SK-N-SH (cell line): ENCODE measurements at regions not wholly inside any gene's neighbourhood (a gene's known extent, or its start where the extent isn't known, plus 50 kb on each side); places are given as distances from the start of the nearest gene placed in this dataset.
"Not testable (repeated sequence)": the region's sequence is repeated elsewhere in the genome, so short reads cannot be mapped to it uniquely, and the experiment has no call there.

Source experiments
- CTCF ChIA-PET: fragments of 300-600, 350-600 bp; formaldehyde crosslinking; extraction: SDS; loops from one replicate; lab custom pipeline; 2021; lab: Yijun Ruan, JAX
- POLR2A ChIA-PET: fragments of 350-600 bp; sonication (Branson Sonifier 250); formaldehyde crosslinking; extraction: SDS; loops from one replicate; lab custom pipeline; 2020; ENCODE audit warnings: antibody characterized with exemption, inconsistent platforms; lab: Yijun Ruan, JAX
- DNase-seq: peaks from one replicate; pipeline ENCODE4 v3.0.0; 2012
- H2AFZ ChIP-seq: fragments of 200-600 bp; sonication (generic); 2 replicates; pipeline ENCODE4 v1.8.1; 2016; ENCODE audit warnings: antibody characterized with exemption, mild to moderate bottlenecking, low read depth
- H3F3A ChIP-seq: fragments of 200-600 bp; sonication (generic); replicated peaks from 2 replicates; pipeline ENCODE3; 2016; ENCODE audit warnings: antibody characterized with exemption, mild to moderate bottlenecking; ENCODE audit not compliant: insufficient read depth
- H3K27ac ChIP-seq, 2 experiments: fragments of 200-500 bp in 1 of 2; fragments of 200-600 bp in 1 of 2; sonication (Bioruptor generic) in 1 of 2; sonication (generic), shearing (Covaris generic) in 1 of 2; 2 replicates each; pipeline versions ENCODE4 v1.5.1 to v1.6.1; 2014 to 2016; ENCODE audit warnings: low read depth in 2 of 2, inconsistent platforms in 1 of 2, low read length in 1 of 2, mild to moderate bottlenecking in 1 of 2, mixed read lengths in 1 of 2
- H3K27me3 ChIP-seq: fragments of 200-600 bp; sonication (generic), shearing (Covaris generic); 2 replicates; pipeline ENCODE4 v1.6.1; 2016; ENCODE audit warnings: mixed run types; ENCODE audit not compliant: insufficient read depth
- H3K36me3 ChIP-seq, 2 experiments: fragments of 200-500 bp in 1 of 2; fragments of 200-600 bp in 1 of 2; sonication (Bioruptor generic) in 1 of 2; sonication (generic) in 1 of 2; replicated peaks in 1 of 2; 2 replicates each; pipeline versions ENCODE3 to v1.5.1; 2014 to 2016; ENCODE audit warnings: low read length in 1 of 2, mild to moderate bottlenecking in 1 of 2; ENCODE audit not compliant: insufficient read depth in 2 of 2, control insufficient read depth in 1 of 2
- H3K4me1 ChIP-seq, 2 experiments: fragments of 200-500 bp in 1 of 2; fragments of 200-600 bp in 1 of 2; sonication (Bioruptor generic) in 1 of 2; sonication (generic), shearing (Covaris generic) in 1 of 2; 2 replicates each; pipeline versions ENCODE4 v1.5.1 to v1.6.1; 2014 to 2016; ENCODE audit warnings: low read depth in 1 of 2, low read length in 1 of 2, mixed run types in 1 of 2; ENCODE audit not compliant: insufficient read depth in 2 of 2, control insufficient read depth in 1 of 2
- H3K4me2 ChIP-seq: fragments of 200-600 bp; sonication (generic), shearing (Covaris generic); 2 replicates; pipeline ENCODE4 v1.6.1; 2017; ENCODE audit warnings: mixed run types
- H3K4me3 ChIP-seq, 2 experiments: fragments of 200-500 bp in 1 of 2; fragments of 200-600 bp in 1 of 2; sonication (Bioruptor generic) in 1 of 2; sonication (generic), shearing (Covaris generic) in 1 of 2; 2 replicates each; pipeline versions ENCODE4 v1.5.1 to v1.8.1; 2014 to 2016; ENCODE audit warnings: low read depth in 2 of 2, inconsistent platforms in 1 of 2, low read length in 1 of 2, mild to moderate bottlenecking in 1 of 2, mixed read lengths in 1 of 2, moderate library complexity in 1 of 2
- H3K79me2 ChIP-seq: fragments of 200-600 bp; sonication (generic); 2 replicates; pipeline ENCODE4 v1.8.1; 2017; ENCODE audit warnings: mild to moderate bottlenecking; ENCODE audit not compliant: insufficient read depth
- H3K9ac ChIP-seq: fragments of 200-600 bp; sonication (generic); 2 replicates; pipeline ENCODE4 v1.6.1; 2017; ENCODE audit warnings: mixed run types
- H3K9me2 ChIP-seq: fragments of 200-600 bp; sonication (generic); 2 replicates; pipeline ENCODE4 v1.6.1; 2017; ENCODE audit warnings: mixed run types
- H3K9me3 ChIP-seq: fragments of 200-600 bp; sonication (generic); 2 replicates; pipeline ENCODE4 v1.6.1; 2017; ENCODE audit warnings: mixed run types, mild to moderate bottlenecking, moderate library complexity
- H4K20me1 ChIP-seq: fragments of 200-600 bp; sonication (generic); 2 replicates; pipeline ENCODE4 v1.6.1; 2017; ENCODE audit warnings: mild to moderate bottlenecking, mixed run types; ENCODE audit not compliant: insufficient read depth
- CHD2 ChIP-seq: fragments of 150-350 bp; IDR thresholded peaks from 2 replicates; pipeline ENCODE4 v1.6.1; 2018; ENCODE audit warnings: low read length; ENCODE audit not compliant: partially characterized antibody
- EP300 ChIP-seq, 2 experiments: IDR thresholded peaks; 2 replicates each; pipeline versions ENCODE4 v1.4.0 to v1.6.1; 2012; ENCODE audit warnings: borderline replicate concordance in 1 of 2, low read depth in 1 of 2, low read length in 1 of 2
- EZH2phosphoT487 ChIP-seq: fragments of 200-600 bp; sonication (generic); IDR thresholded peaks from 2 replicates; pipeline ENCODE4 v1.6.1; 2017; ENCODE audit warnings: low read depth, mixed run types, mild to moderate bottlenecking, antibody characterized with exemption, moderate library complexity, borderline replicate concordance
- FOSL2 ChIP-seq: IDR thresholded peaks from 2 replicates; pipeline ENCODE4 v1.4.0; 2012; ENCODE audit warnings: low read depth, mild to moderate bottlenecking, moderate library complexity, borderline replicate concordance
- GATA2 ChIP-seq: sonication (generic); formaldehyde crosslinking; IDR thresholded peaks from 2 replicates; pipeline ENCODE4 v1.5.0; 2020; ENCODE audit warnings: mild to moderate bottlenecking, missing genetic modification reagents
- NRF1 ChIP-seq: IDR thresholded peaks from 2 replicates; pipeline ENCODE4 v1.6.1; 2012; ENCODE audit warnings: low read depth, mild to moderate bottlenecking, low read length
- PBX3 ChIP-seq: IDR thresholded peaks from 2 replicates; pipeline ENCODE4; 2012
- RFX5 ChIP-seq: IDR thresholded peaks from 2 replicates; pipeline ENCODE4 v1.6.1; 2012; ENCODE audit warnings: mild to moderate bottlenecking, improper control_type of control experiment, low read length
- SMC3 ChIP-seq: IDR thresholded peaks from 2 replicates; pipeline ENCODE4 v1.6.1; 2012; ENCODE audit warnings: low read depth, low read length, improper control_type of control experiment
- TAF1 ChIP-seq: IDR thresholded peaks from 2 replicates; pipeline ENCODE4 v1.6.1; 2012; ENCODE audit warnings: low read depth, mild to moderate bottlenecking, low read length, moderate library complexity, borderline replicate concordance
- TCF12 ChIP-seq: IDR thresholded peaks from 2 replicates; pipeline ENCODE4 v1.4.0; 2012
- TEAD4 ChIP-seq: IDR thresholded peaks from 2 replicates; pipeline ENCODE4 v1.4.0; 2012; ENCODE audit warnings: mild to moderate bottlenecking, borderline replicate concordance; ENCODE audit not compliant: insufficient read depth
- YY1 ChIP-seq: IDR thresholded peaks from 2 replicates; pipeline ENCODE4 v1.4.0; 2012; ENCODE audit warnings: low read depth, mild to moderate bottlenecking
- WGBS: methylation state at CpG from one replicate; pipeline ENCODE4 v1.1.6; 2017; ENCODE audit warnings: low lambda C conversion rate; 5-methylcytosine and 5-hydroxymethylcytosine counted together

- CTCF ChIA-PET: interaction anchor here (1.0 to 1.8 kb wide), 2 partner anchors 107 to 136 kb away, joined by 3 to 6 read pairs; no protein-coding TSS in a partner anchor
These were observed 75.0 kb upstream of the JCAD start for GRCh38 chr10:30134171-30134945.

GRCh38 chr10:30133198-30133597 lies 73.8 kb upstream of the JCAD start:
- Histone ChIP-seq H3K9ac (no peak overlapping the region), H3K9me2 (no peaks in the 10 kb centered on the region), H3F3A (no peaks in the 10 kb centered on the region), H4K20me1 (no peaks in the 10 kb centered on the region), H3K36me3 (no peaks in the 10 kb centered on the region), H3K9me3 (no peaks in the 10 kb centered on the region), H3K79me2 (no peaks in the 10 kb centered on the region), H2AFZ (no peak overlapping the region), H3K4me2 (no peak overlapping the region), H3K4me1 (peaks cover 0 to 4% of the 10 kb centered on the region in 2 experiments; a peak in 2 of 4 replicates), H3K27me3 (no peaks in the 10 kb centered on the region), H3K27ac (no peak overlapping the region), H3K4me3 (no peak overlapping the region)
- WGBS: 84% methylated on average over 1 of the region's 1 CpG
- DNase-seq: no peak
- TF ChIP-seq EP300 (IDR thresholded peaks at IDR 0.05; ENCODE audit: borderline replicate concordance in 1 of 2, low read depth in 1 of 2, low read length in 1 of 2): no peak
- TF ChIP-seq TEAD4: no peak
- TF ChIP-seq TCF12: no peak
- no peak for TF ChIP-seq TAF1
- ChIA-PET CTCF (no interaction called here), POLR2A (no interaction called here)

More at GRCh38 chr10:30134171-30134945, 75.0 kb upstream of the JCAD start:
- Histone ChIP-seq H3K79me2 (no peaks in the 10 kb centered on the region), H3K4me3 (no peak overlapping the region), H2AFZ (no peak overlapping the region), H3F3A (no peaks in the 10 kb centered on the region), H3K4me2 (no peak overlapping the region), H3K27me3 (no peaks in the 10 kb centered on the region), H3K36me3 (no peaks in the 10 kb centered on the region), H3K4me1 (peaks cover 0 to 4% of the 10 kb centered on the region in 2 experiments; a peak in 2 of 4 replicates), H3K9me3 (no peaks in the 10 kb centered on the region), H4K20me1 (no peaks in the 10 kb centered on the region), H3K9ac (no peak overlapping the region), H3K9me2 (no peaks in the 10 kb centered on the region), H3K27ac (no peak overlapping the region)
- TF ChIP-seq TCF12: no peak
- no peak for TF ChIP-seq PBX3
- TF ChIP-seq YY1: no peak
- no peak for TF ChIP-seq EZH2phosphoT487
- TF ChIP-seq FOSL2: no peak
- no peak for TF ChIP-seq TAF1
- no peak for TF ChIP-seq CHD2
- TF ChIP-seq SMC3: no peak
- no peak for TF ChIP-seq GATA2 (CRISPR knock-in tag)
- TF ChIP-seq NRF1: no peak
- TF ChIP-seq EP300 (IDR thresholded peaks at IDR 0.05; ENCODE audit: borderline replicate concordance in 1 of 2, low read depth in 1 of 2, low read length in 1 of 2): no peak
- no peak for TF ChIP-seq RFX5
- no peak for DNase-seq
- POLR2A ChIA-PET: no interaction called here
- WGBS: 76% methylated on average over 9 of the region's 11 CpGs

DNA sequence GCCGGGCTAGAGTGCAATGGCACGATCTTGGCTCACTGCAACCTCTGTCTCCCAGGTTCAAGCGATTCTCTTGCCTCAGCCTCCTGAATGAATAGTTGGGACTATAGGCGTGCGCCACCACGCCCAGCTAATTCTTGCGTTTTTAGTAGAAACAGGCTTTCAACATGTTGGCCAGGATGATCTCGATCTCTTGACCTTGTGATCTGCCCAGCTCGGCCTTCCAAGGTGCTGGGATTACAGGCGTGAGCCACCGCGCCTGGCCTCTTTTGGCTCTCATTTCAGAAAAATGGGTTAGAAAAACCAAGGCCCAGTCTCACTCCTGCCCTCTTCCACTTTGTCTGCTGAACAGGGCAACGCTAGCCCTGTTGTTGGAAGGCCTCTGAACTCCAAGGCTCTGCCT lies 72.0 kb upstream of the JCAD start:
- H3K9ac ChIP-seq, H3K4me3 ChIP-seq, H3K27ac ChIP-seq, H2AFZ ChIP-seq, H3K27me3 ChIP-seq, H4K20me1 ChIP-seq, DNase-seq, H3K9me3 ChIP-seq, H3K79me2 ChIP-seq, POLR2A ChIA-PET, H3K4me2 ChIP-seq, H3K9me2 ChIP-seq, H3F3A ChIP-seq, CTCF ChIA-PET, H3K36me3 ChIP-seq, H3K4me1 ChIP-seq: not testable (repeated sequence)
- 91% methylated on average over 13 of the region's 13 CpGs for whole genome bisulfite sequencing

GRCh38 chr10:30129326-30129725 lies 69.9 kb upstream of the JCAD start:
- H3F3A ChIP-seq, POLR2A ChIA-PET, H3K4me1 ChIP-seq, H3K9me3 ChIP-seq, H3K36me3 ChIP-seq, H3K79me2 ChIP-seq, H3K9me2 ChIP-seq, H3K4me3 ChIP-seq, DNase-seq, H4K20me1 ChIP-seq, H3K27me3 ChIP-seq, CTCF ChIA-PET, H3K9ac ChIP-seq, H3K27ac ChIP-seq, H3K4me2 ChIP-seq, H2AFZ ChIP-seq: not testable (repeated sequence)
- 88% methylated on average over 8 of the region's 8 CpGs for WGBS
